ENCODE measurements at regions not wholly inside any gene's neighbourhood (a gene's known extent, or its start where the extent isn't known, plus 50 kb on each side); places are given as distances from the start of the nearest gene placed in this dataset.

DNA sequence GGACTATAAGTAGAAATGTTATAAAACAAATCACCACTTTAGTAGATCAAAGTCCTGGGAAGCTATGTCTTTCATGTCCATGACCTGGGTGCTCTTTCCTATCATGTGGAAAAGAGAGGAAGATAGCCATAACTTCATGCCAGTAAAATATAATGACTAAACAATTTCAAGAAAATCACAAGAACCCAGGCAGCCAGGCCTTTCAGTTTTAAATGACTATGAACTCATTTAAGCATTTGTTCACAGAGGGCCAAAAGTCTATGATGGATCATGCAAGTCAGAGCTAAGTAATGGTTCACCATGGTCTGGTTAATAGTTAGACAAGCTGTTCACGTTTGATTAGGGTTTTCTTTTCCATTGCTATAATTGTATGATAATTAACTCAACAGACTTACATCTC is 155.8 kb downstream of the PPARGC1A start:
- TF ChIP-seq POLR2A (IDR thresholded peaks at IDR 0.05) = no peak
- TF ChIP-seq, protein P1, sequence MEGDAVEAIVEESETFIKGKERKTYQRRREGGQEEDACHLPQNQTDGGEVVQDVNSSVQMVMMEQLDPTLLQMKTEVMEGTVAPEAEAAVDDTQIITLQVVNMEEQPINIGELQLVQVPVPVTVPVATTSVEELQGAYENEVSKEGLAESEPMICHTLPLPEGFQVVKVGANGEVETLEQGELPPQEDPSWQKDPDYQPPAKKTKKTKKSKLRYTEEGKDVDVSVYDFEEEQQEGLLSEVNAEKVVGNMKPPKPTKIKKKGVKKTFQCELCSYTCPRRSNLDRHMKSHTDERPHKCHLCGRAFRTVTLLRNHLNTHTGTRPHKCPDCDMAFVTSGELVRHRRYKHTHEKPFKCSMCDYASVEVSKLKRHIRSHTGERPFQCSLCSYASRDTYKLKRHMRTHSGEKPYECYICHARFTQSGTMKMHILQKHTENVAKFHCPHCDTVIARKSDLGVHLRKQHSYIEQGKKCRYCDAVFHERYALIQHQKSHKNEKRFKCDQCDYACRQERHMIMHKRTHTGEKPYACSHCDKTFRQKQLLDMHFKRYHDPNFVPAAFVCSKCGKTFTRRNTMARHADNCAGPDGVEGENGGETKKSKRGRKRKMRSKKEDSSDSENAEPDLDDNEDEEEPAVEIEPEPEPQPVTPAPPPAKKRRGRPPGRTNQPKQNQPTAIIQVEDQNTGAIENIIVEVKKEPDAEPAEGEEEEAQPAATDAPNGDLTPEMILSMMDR (IDR thresholded peaks at IDR 0.05) = no peak
